GM12891 (cell line): ENCODE measurements at regions not wholly inside any gene's neighbourhood (a gene's known extent, or its start where the extent isn't known, plus 50 kb on each side); places are given as distances from the start of the nearest gene placed in this dataset.

Source experiments
- PAX5 ChIP-seq: IDR thresholded peaks from 2 replicates; pipeline ENCODE4 v1.6.1; 2011; ENCODE audit warnings: low read length, moderate library complexity, mild to moderate bottlenecking; ENCODE audit not compliant: insufficient read depth, severe bottlenecking
- POLR2A ChIP-seq: IDR thresholded peaks from 2 replicates; pipeline ENCODE4 v1.6.1; 2011; ENCODE audit warnings: low read depth, low read length, control low read depth
- POLR2AphosphoS5 ChIP-seq: IDR thresholded peaks from 2 replicates; pipeline ENCODE4 v1.6.1; 2011; ENCODE audit warnings: low read depth, low read length, control low read depth
- POU2F2 ChIP-seq: IDR thresholded peaks from 2 replicates; pipeline ENCODE4 v1.6.1; 2011; ENCODE audit warnings: low read depth, mild to moderate bottlenecking, control low read depth, low read length, moderate library complexity
- SPI1 ChIP-seq: IDR thresholded peaks from 2 replicates; pipeline ENCODE4 v1.6.1; 2011; ENCODE audit warnings: low read depth, low read length, control low read depth
- TAF1 ChIP-seq: IDR thresholded peaks from 2 replicates; pipeline ENCODE4 v1.6.1; 2011; ENCODE audit warnings: low read depth, low read length, control low read depth

DNA sequence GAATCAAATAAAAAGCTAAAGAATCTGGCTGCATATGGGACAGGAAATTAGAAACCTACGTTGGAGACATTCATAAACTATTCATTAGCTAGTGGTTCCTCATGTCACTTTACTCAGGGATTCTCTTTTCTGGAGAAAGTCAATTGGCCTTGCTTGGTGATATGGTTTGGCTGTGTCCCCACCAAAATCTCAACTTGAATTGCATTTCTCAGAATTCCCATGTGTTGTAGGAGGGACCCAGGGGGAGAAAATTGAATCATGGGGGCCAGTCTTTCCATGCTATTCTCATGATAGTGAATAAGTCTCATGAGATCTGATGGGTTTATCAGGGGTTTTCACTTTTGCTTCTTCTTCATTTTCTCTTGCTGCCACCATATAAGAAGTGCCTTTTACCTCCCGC, 91.2 kb upstream of the CD44 start:
- no peak for TF ChIP-seq POLR2AphosphoS5
- TF ChIP-seq SPI1 = no peak
- TF ChIP-seq POLR2A = no peak
- TF ChIP-seq TAF1 = no peak
- no peak for TF ChIP-seq POU2F2
- TF ChIP-seq PAX5 = no peak
